MM.1S (cell line): ENCODE measurements at regions not wholly inside any gene's neighbourhood (a gene's known extent, or its start where the extent isn't known, plus 50 kb on each side); places are given as distances from the start of the nearest gene placed in this dataset.

Experiments used
- DNase-seq: peaks from one replicate; pipeline ENCODE4 v3.0.0-alpha.2; 2015
- H2AFZ ChIP-seq: fragments of 300-600 bp; sonication (generic); 2 replicates; pipeline ENCODE4 v1.6.0; 2016; ENCODE audit warnings: antibody characterized with exemption, low read length
- H3F3A ChIP-seq: fragments of 300-600 bp; sonication (generic); 2 replicates; pipeline ENCODE4 v1.6.1; 2016; ENCODE audit warnings: mild to moderate bottlenecking, antibody characterized with exemption, low read length, moderate library complexity, mixed read lengths; ENCODE audit not compliant: insufficient read depth
- H3K27ac ChIP-seq: fragments of 300-600 bp; sonication (generic); 2 replicates; pipeline ENCODE4 v1.5.1; 2016; ENCODE audit warnings: mild to moderate bottlenecking, low read length
- H3K27me3 ChIP-seq: fragments of 300-600 bp; sonication (generic); replicated peaks from 2 replicates; pipeline ENCODE4 v1.6.0; 2016; ENCODE audit warnings: low read length; ENCODE audit not compliant: insufficient read depth
- H3K36me3 ChIP-seq: fragments of 300-600 bp; sonication (generic); replicated peaks from 2 replicates; pipeline ENCODE4 v1.6.1; 2016; ENCODE audit warnings: mild to moderate bottlenecking, low read length, mixed read lengths; ENCODE audit not compliant: insufficient read depth
- H3K4me1 ChIP-seq: fragments of 300-600 bp; sonication (generic); 2 replicates; pipeline ENCODE4 v1.6.1; 2016; ENCODE audit warnings: low read length, mixed read lengths
- H3K4me2 ChIP-seq: fragments of 300-600 bp; sonication (generic); 2 replicates; pipeline ENCODE4 v1.6.0; 2016; ENCODE audit warnings: low read depth, low read length
- H3K4me3 ChIP-seq: fragments of 300-600 bp; sonication (generic); 2 replicates; pipeline ENCODE4 v1.5.1; 2016; ENCODE audit warnings: low read length, mixed read lengths
- H3K79me2 ChIP-seq: fragments of 300-600 bp; sonication (generic); 2 replicates; pipeline ENCODE4 v1.6.1; 2016; ENCODE audit warnings: mixed run types, low read length, mixed read lengths
- H3K9ac ChIP-seq: fragments of 300-600 bp; sonication (generic); 2 replicates; pipeline ENCODE4 v1.6.1; 2016; ENCODE audit warnings: low read length, mixed read lengths
- H3K9me2 ChIP-seq: fragments of 300-600 bp; sonication (generic); replicated peaks from 2 replicates; pipeline ENCODE4 v1.6.1; 2016; ENCODE audit warnings: mild to moderate bottlenecking, low read length, mixed read lengths; ENCODE audit not compliant: insufficient read depth
- H3K9me3 ChIP-seq: fragments of 300-600 bp; sonication (generic); replicated peaks from 2 replicates; pipeline ENCODE4 v1.6.1; 2016; ENCODE audit warnings: mild to moderate bottlenecking, low read length, mixed read lengths; ENCODE audit not compliant: insufficient read depth
- H4K20me1 ChIP-seq: fragments of 300-600 bp; sonication (generic); 2 replicates; pipeline ENCODE4 v1.6.1; 2016; ENCODE audit warnings: mild to moderate bottlenecking, low read length, moderate library complexity, mixed read lengths; ENCODE audit not compliant: insufficient read depth
- CTCF ChIP-seq: fragments of 300-600 bp; sonication (generic); IDR thresholded peaks from 2 replicates; pipeline ENCODE4 v1.5.1; 2016; ENCODE audit warnings: antibody characterized with exemption, low read length, mixed read lengths
- EZH2 ChIP-seq: fragments of 300-600 bp; sonication (generic); optimal IDR thresholded peaks from 2 replicates; pipeline ENCODE3; 2017; ENCODE audit warnings: low read depth, mild to moderate bottlenecking, antibody characterized with exemption, low read length, mixed read lengths
- EZH2phosphoT487 ChIP-seq: fragments of 300-600 bp; sonication (generic); IDR thresholded peaks from 2 replicates; pipeline ENCODE4 v1.6.1; 2018; ENCODE audit warnings: antibody characterized with exemption, low read length

GRCh38 chr18:54090856-54091255, 133.6 kb downstream of the MBD2 start:
- Histone ChIP-seq H4K20me1 (no peaks in the 10 kb centered on the region), H3K4me1 (peaks cover 27% of the 10 kb centered on the region), H3F3A (peaks cover 20% of the 10 kb centered on the region), H2AFZ (no peak overlapping the region), H3K9ac (no peak overlapping the region), H3K4me2 (no peak overlapping the region), H3K79me2 (no peaks in the 10 kb centered on the region), H3K27ac (no peak overlapping the region), H3K9me2 (no peaks in the 10 kb centered on the region), H3K4me3 (no peak overlapping the region), H3K9me3 (no peaks in the 10 kb centered on the region), H3K36me3 (no peaks in the 10 kb centered on the region), H3K27me3 (peaks cover 8% of the 10 kb centered on the region; the same call in 1 of the 2 replicates)
- no peak for TF ChIP-seq EZH2phosphoT487
- TF ChIP-seq CTCF: no peak
- TF ChIP-seq EZH2: no peak
- no peak for DNase-seq

GRCh38 chr18:54089749-54090459, 134.6 kb downstream of the MBD2 start:
- DNase-seq: no peak
- Histone ChIP-seq H3F3A (peaks cover 25% of the 10 kb centered on the region), H2AFZ (no peak overlapping the region), H4K20me1 (no peaks in the 10 kb centered on the region), H3K9me2 (no peaks in the 10 kb centered on the region), H3K4me2 (no peak overlapping the region), H3K36me3 (no peaks in the 10 kb centered on the region), H3K27me3 (peaks cover 15% of the 10 kb centered on the region; the same call in 1 of the 2 replicates), H3K4me1 (peaks cover 32% of the 10 kb centered on the region), H3K9me3 (no peaks in the 10 kb centered on the region), H3K79me2 (no peaks in the 10 kb centered on the region), H3K9ac (no peak overlapping the region), H3K4me3 (no peak overlapping the region), H3K27ac (no peak overlapping the region)
- TF ChIP-seq EZH2phosphoT487 (no peak), EZH2 (no peak), CTCF (no peak)

GRCh38 chr18:54086863-54087262, 137.6 kb downstream of the MBD2 start:
- peak overlapping the region; percentile 65; the same call in 1 of the 2 replicates for H3K27ac ChIP-seq
- no peaks in the 10 kb centered on the region for H3K9me2 ChIP-seq
- TF ChIP-seq CTCF: no peak
- TF ChIP-seq EZH2: no peak
- no peak for TF ChIP-seq EZH2phosphoT487
- H3F3A ChIP-seq: peaks cover 21% of the 10 kb centered on the region
- no peak overlapping the region for H2AFZ ChIP-seq
- no peaks in the 10 kb centered on the region for H3K36me3 ChIP-seq
- DNase-seq: peak; percentile 48
- no peaks in the 10 kb centered on the region for H3K9me3 ChIP-seq
- no peaks in the 10 kb centered on the region for H4K20me1 ChIP-seq
- peaks cover 15% of the 10 kb centered on the region; the same call in 1 of the 2 replicates for H3K27me3 ChIP-seq
- no peaks in the 10 kb centered on the region for H3K79me2 ChIP-seq
- H3K4me2 ChIP-seq: peak overlapping the region; percentile 51
- H3K4me1 ChIP-seq: peaks cover 21% of the 10 kb centered on the region
- H3K4me3 ChIP-seq: 0 out of 2 replicates have a peak overlapping the region, but pooled peaks have one; percentile 2
- no peak overlapping the region for H3K9ac ChIP-seq
